Nephron (organoid): ENCODE measurements at regions not wholly inside any gene's neighbourhood (a gene's known extent, or its start where the extent isn't known, plus 50 kb on each side); places are given as distances from the start of the nearest gene placed in this dataset.

Experiments
- H3K27ac Mint-ChIP-seq, 3 experiments: 2 replicates each; pipeline ENCODE4 v1.8.0; 2020; ENCODE audit warnings: mixed read lengths in 3 of 3, mild to moderate bottlenecking in 2 of 3, moderate library complexity in 1 of 3
- H3K27me3 Mint-ChIP-seq: 2 replicates; pipeline ENCODE4 v1.8.0; 2021; ENCODE audit warnings: low read depth, mild to moderate bottlenecking, moderate library complexity, mixed read lengths
- H3K36me3 Mint-ChIP-seq: 2 replicates; pipeline ENCODE4 v1.8.0; 2020; ENCODE audit warnings: low read depth, mixed read lengths
- H3K4me1 Mint-ChIP-seq: 2 replicates; pipeline ENCODE4 v1.8.0; 2020; ENCODE audit warnings: mixed read lengths
- H3K4me3 Mint-ChIP-seq, 3 experiments: 2 replicates each; pipeline ENCODE4 v1.8.0; 2020; ENCODE audit warnings: mild to moderate bottlenecking in 3 of 3, mixed read lengths in 3 of 3, moderate library complexity in 2 of 3
- H3K9me3 Mint-ChIP-seq: 2 replicates; pipeline ENCODE4 v1.8.0; 2020; ENCODE audit warnings: mixed read lengths
- CTCF ChIP-seq, 3 experiments: fragments of 200-600 bp; sonication (generic); IDR thresholded peaks; one replicate each; pipeline ENCODE4 v1.5.0; 2021; ENCODE audit warnings: antibody characterized with exemption in 3 of 3; ENCODE audit not compliant: unreplicated experiment in 3 of 3

DNA sequence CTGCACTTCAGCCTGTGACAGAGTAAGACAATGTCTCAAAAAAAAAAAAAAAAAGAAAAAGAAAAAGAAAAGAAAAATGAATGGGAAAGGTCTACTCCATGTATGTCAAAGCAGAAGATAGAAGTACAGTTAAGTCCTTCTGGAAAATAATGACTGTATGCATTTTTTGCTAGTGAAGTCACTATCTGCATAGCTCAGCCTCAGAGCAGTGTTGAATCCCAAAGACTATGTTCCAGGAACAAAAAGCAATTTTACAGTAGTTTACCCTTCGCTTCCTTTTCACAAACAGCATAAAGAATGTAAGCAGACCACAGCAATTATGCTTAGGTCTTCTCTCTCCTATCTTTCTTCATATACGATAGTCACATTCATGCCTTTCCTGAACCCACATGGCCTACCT, 497.4 kb downstream of the CMPK2 start:
- no peak for TF ChIP-seq CTCF (IDR thresholded peaks at IDR 0.05; ENCODE audit: unreplicated experiment in 3 of 3)
- Mint-ChIP-seq H3K36me3 (peaks cover under 1% of the 10 kb centered on the region), H3K9me3 (peaks cover 7% of the 10 kb centered on the region), H3K4me1 (no peaks in the 10 kb centered on the region), H3K4me3 (no peak overlapping the region), H3K27me3 (no peaks in the 10 kb centered on the region), H3K27ac (no peak overlapping the region)

DNA sequence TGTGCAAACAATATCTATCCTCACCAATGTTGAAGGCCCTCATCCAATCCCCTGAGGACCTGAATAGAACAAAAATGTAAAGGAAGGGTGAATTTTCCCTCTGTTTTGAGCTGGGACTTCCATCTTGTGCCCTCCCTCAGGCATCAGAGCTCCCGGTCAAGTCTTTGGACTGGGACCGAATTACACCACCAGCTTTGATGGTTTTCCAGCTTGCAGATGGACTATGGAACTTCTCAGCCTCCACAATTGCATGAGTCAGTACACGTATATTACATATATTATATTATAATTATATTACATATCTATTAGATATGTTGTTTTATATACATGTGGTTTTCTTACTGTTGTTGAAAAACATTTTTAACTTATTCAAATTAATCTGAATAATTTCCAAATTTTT, 496.4 kb downstream of the CMPK2 start:
- Mint-ChIP-seq H3K9me3 (peaks cover 12% of the 10 kb centered on the region), H3K27ac (no peak overlapping the region), H3K4me3 (no peak overlapping the region), H3K27me3 (no peaks in the 10 kb centered on the region), H3K36me3 (peaks cover 6% of the 10 kb centered on the region), H3K4me1 (no peaks in the 10 kb centered on the region)
- TF ChIP-seq CTCF (IDR thresholded peaks at IDR 0.05; ENCODE audit: unreplicated experiment in 3 of 3): no peak

DNA sequence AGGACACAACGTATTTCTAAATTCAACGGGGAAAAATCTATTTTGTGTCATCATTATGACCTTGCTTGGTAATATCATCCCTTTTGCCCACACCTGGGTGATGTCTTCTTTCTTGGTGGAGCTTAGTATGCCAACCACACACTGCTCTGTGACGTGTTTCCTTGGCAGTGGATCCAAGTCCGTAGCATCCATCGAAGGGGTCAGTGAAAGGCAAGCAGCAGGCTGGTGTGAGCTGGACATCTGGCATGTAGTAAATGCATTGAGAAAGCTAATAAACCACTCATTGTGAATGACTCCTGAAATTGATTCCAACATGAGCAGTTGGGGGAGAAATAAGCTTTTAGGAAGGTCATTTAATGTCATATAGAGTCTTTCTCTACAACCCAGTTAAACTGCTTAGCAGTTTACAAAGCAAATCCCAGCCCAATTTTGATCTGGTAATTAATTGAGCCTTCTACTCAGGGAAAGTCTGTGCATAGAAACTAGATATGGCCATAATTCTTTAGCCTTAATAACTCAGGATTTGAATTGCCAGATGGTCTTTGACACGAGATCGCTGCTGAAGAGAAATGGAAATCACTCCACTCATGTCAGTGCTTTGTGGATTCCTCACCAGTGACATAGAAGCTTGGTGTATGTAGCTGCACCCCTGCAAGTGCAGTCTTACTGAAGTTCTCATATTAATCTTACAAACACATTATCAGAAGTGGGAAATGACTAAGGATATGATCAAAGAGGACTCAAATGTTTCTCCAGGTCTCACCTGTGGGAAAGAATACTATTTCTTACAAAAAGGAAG, 494.8 kb downstream of the CMPK2 start:
- peaks cover 21% of the 10 kb centered on the region for H3K9me3 Mint-ChIP-seq
- H3K27me3 Mint-ChIP-seq: no peaks in the 10 kb centered on the region
- peaks cover 6% of the 10 kb centered on the region for H3K36me3 Mint-ChIP-seq
- H3K4me1 Mint-ChIP-seq: no peaks in the 10 kb centered on the region
- no peak for TF ChIP-seq CTCF (IDR thresholded peaks at IDR 0.05; ENCODE audit: unreplicated experiment in 3 of 3)
- no peak overlapping the region for H3K27ac Mint-ChIP-seq
- no peak overlapping the region for H3K4me3 Mint-ChIP-seq

DNA sequence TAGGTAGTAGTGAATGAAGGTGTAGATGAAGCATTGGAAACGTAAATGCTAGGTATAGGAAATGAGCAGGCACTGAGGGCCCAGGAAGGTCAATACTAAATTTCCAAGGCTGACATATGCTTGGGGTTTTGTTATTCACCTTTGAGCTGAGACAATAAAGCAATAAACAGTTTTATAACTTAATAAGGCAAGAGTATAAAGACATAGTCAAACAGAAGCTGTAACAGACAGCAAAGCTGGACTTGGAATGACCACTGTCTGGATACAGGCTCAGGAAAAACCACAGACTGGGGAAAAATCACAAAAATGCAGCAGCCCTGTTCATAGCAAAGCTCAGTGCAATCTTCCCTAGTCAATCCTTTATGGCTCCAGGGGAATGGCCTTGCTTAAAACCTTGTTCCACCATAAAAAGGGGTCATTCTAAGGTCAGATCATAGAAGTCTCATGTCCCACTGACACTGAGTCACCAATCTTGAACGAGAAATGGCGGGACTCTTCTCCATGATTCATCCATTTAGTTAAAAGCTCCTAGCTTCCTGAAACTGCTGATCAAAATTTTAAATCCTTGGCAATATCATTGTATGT, 493.3 kb downstream of the CMPK2 start:
- Mint-ChIP-seq H3K4me3 (no peak overlapping the region), H3K27me3 (no peaks in the 10 kb centered on the region), H3K9me3 (peaks cover 31% of the 10 kb centered on the region), H3K27ac (no peak overlapping the region), H3K36me3 (peaks cover 6% of the 10 kb centered on the region), H3K4me1 (no peaks in the 10 kb centered on the region)
- TF ChIP-seq CTCF (IDR thresholded peaks at IDR 0.05; ENCODE audit: unreplicated experiment in 3 of 3): no peak

DNA sequence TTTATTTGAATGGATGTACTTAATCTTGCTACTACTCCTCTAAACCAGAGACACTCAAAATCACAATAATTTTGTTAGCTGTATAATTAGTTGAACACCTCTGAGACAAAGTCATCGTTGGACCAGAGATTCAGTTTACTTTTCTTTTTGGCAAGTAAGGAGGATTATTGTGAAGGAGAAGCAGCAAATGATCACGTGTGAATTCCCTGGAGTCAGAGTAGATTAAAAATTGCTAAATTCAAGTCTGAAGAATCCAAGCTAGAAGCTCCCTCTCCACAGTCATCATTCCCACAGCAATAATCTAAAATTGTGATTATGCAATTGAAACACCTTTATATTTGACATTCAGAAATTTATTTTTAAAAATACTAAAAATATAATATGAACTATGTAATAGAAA, 484.4 kb downstream of the CMPK2 start:
- Mint-ChIP-seq H3K36me3 (no peaks in the 10 kb centered on the region), H3K4me3 (no peak overlapping the region), H3K27ac (no peak overlapping the region), H3K4me1 (no peaks in the 10 kb centered on the region), H3K9me3 (peaks cover 25% of the 10 kb centered on the region), H3K27me3 (no peaks in the 10 kb centered on the region)
- no peak for TF ChIP-seq CTCF (IDR thresholded peaks at IDR 0.05; ENCODE audit: unreplicated experiment in 3 of 3)

DNA sequence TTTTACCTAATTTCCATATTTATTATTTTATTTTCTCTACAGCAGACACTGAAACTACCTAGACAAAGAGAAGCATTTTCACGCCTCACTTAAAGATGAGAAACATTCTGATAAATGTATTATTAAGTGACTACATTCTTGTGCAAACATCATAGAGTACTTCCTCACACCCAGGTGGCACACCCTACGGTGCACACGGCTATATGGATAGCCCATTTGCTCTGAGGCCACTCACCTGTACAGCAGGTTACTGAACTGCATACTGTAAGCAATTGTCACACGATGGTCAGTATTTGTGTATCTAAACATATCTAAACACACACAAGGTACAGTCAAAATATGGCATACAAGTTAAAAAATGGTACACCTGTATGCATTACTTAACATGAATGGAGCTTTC, 481.4 kb downstream of the CMPK2 start:
- Mint-ChIP-seq H3K9me3 (peaks cover 2% of the 10 kb centered on the region), H3K36me3 (no peaks in the 10 kb centered on the region), H3K4me3 (no peak overlapping the region), H3K27me3 (no peaks in the 10 kb centered on the region), H3K27ac (no peak overlapping the region), H3K4me1 (no peaks in the 10 kb centered on the region)
- TF ChIP-seq CTCF (IDR thresholded peaks at IDR 0.05; ENCODE audit: unreplicated experiment in 3 of 3): no peak
